Colonic mucosa (tissue), 4 donors: ENCODE measurements at regions not wholly inside any gene's neighbourhood (a gene's known extent, or its start where the extent isn't known, plus 50 kb on each side); places are given as distances from the start of the nearest gene placed in this dataset.

ENCODE experiments used
- DNase-seq: peaks from one replicate; pipeline ENCODE4 v3.0.0-alpha.2; 2020
- H3K27ac ChIP-seq: fragments of 200-600 bp; one replicate; pipeline ENCODE4 v1.8.0; 2021
- H3K27me3 ChIP-seq: fragments of 200-600 bp; one replicate; pipeline ENCODE4 v1.8.0; 2021
- H3K36me3 ChIP-seq: fragments of 200-600 bp; one replicate; pipeline ENCODE4 v1.8.0; 2021
- H3K4me1 ChIP-seq: fragments of 200-600 bp; one replicate; pipeline ENCODE4 v1.8.0; 2021; ENCODE audit warnings: mild to moderate bottlenecking
- H3K4me3 ChIP-seq: fragments of 200-600 bp; one replicate; pipeline ENCODE4 v1.8.0; 2021
- H3K9ac ChIP-seq, 2 donors: one replicate each; pipeline ENCODE4 v1.7.0; 2013; ENCODE audit warnings: control low read depth in 2 of 2, low read depth in 2 of 2, low read length in 2 of 2
- H3K9me3 ChIP-seq: fragments of 200-600 bp; one replicate; pipeline ENCODE4 v1.8.0; 2021
- intact Hi-C: fragments of 100-400 bp; cut with DNase I; formaldehyde crosslinking; loops from one replicate; pipeline ENCODE4 v1.14.1; 2022
- TF ChIP-seq, protein P1 (sequence below): fragments of 200-600 bp; IDR thresholded peaks from one replicate; pipeline ENCODE4 v1.8.0; 2022; ENCODE audit warnings: antibody characterized with exemption, mild to moderate bottlenecking
- donor health status: healthy.
- donor health status: DM: no; HTN: no; CAD: no.
- donor health status: DM: no; HTN: no; CAD: no.

DNA sequence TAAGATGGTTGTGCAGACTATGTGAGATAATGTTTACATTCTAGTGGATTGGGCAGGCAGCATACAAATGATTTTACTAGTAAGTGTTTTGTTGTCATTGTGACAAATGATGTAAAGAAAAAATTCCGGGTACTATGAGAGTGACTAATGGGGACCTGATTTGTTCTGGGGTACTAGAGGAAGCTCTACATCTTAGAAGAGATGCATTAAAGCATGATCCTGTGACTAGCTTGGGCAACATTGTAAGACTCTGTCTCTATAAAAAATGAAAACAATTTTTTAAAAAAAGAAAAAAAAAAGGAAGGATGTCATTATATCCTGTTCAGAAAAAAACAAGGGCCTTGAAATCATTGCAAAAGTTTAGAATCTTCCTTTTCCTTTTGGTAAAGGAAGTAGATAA lies 58.1 kb upstream of the MYRIP start:
- no peaks in the 10 kb centered on the region for H3K4me1 ChIP-seq
- H3K4me3 ChIP-seq, result no peak overlapping the region
- H3K9ac ChIP-seq, result no peak overlapping the region
- H3K27ac ChIP-seq, result no peak overlapping the region
- intact Hi-C loops, result no loop called here
- TF ChIP-seq, protein P1, sequence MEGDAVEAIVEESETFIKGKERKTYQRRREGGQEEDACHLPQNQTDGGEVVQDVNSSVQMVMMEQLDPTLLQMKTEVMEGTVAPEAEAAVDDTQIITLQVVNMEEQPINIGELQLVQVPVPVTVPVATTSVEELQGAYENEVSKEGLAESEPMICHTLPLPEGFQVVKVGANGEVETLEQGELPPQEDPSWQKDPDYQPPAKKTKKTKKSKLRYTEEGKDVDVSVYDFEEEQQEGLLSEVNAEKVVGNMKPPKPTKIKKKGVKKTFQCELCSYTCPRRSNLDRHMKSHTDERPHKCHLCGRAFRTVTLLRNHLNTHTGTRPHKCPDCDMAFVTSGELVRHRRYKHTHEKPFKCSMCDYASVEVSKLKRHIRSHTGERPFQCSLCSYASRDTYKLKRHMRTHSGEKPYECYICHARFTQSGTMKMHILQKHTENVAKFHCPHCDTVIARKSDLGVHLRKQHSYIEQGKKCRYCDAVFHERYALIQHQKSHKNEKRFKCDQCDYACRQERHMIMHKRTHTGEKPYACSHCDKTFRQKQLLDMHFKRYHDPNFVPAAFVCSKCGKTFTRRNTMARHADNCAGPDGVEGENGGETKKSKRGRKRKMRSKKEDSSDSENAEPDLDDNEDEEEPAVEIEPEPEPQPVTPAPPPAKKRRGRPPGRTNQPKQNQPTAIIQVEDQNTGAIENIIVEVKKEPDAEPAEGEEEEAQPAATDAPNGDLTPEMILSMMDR, result no peak
- DNase-seq, result no peak
- no peaks in the 10 kb centered on the region for H3K9me3 ChIP-seq
- H3K36me3 ChIP-seq, result no peaks in the 10 kb centered on the region
- no peaks in the 10 kb centered on the region for H3K27me3 ChIP-seq

DNA sequence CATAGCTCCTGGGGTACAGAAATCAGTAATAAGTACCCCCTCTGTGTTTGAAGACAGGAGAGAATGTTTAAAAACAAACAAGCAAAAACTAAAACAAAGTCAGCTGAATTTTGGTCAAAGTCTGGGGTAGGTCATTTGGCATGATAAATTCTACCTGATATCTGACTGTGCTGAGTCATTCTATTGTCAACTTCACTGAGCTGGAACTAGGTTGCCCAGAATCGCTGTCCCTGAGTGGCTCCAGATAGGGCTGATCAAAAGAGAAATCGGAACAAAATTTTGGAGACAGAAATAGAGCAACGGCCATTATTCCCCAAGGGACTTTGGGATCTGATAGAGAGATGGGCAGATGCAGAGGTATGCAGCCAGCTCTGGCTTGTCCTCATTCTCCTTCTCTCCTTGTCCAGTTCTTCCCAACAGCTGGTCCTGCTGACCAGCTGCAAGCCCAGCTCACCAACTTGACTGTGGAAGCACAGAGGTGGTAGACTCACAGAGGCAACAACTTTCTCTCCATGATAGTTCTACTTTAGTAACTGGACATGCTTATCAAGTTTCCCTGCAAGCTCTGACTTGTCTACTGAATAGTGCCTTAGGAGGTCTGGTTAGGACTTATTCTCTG lies 57.3 kb upstream of the MYRIP start:
- H3K4me3 ChIP-seq, result no peak overlapping the region
- intact Hi-C loops, result no loop called here
- H3K9ac ChIP-seq, result no peak overlapping the region
- H3K27me3 ChIP-seq, result no peaks in the 10 kb centered on the region
- no peaks in the 10 kb centered on the region for H3K4me1 ChIP-seq
- TF ChIP-seq, protein P1, result no peak
- no peaks in the 10 kb centered on the region for H3K36me3 ChIP-seq
- no peak overlapping the region for H3K27ac ChIP-seq
- H3K9me3 ChIP-seq, result no peaks in the 10 kb centered on the region
- DNase-seq, result no peak

DNA sequence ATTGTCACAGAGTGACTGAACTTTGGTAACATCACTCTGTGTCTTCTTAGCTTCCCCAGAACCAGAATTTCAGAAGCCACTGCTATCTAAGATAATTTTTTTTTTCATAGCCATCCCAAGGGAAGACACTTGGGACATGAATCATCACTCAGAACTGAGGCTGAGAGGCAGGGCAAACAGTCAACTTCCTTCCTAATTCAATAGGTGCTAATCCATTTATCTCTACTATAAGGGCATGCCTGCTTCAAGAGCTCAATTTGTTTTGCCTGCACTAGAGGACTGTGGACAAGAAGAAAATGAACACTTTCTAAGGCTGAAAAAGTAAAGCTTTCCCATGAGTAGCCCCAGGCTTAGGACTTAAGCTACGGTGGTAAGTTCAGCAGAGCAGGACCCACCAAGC lies 56.7 kb upstream of the MYRIP start:
- Histone ChIP-seq H3K9ac (no peak overlapping the region), H3K4me3 (no peak overlapping the region), H3K27ac (no peak overlapping the region), H3K9me3 (no peaks in the 10 kb centered on the region), H3K4me1 (no peaks in the 10 kb centered on the region), H3K27me3 (no peaks in the 10 kb centered on the region), H3K36me3 (no peaks in the 10 kb centered on the region)
- TF ChIP-seq, protein P1, result no peak
- DNase-seq, result no peak
- intact Hi-C loops, result no loop called here

DNA sequence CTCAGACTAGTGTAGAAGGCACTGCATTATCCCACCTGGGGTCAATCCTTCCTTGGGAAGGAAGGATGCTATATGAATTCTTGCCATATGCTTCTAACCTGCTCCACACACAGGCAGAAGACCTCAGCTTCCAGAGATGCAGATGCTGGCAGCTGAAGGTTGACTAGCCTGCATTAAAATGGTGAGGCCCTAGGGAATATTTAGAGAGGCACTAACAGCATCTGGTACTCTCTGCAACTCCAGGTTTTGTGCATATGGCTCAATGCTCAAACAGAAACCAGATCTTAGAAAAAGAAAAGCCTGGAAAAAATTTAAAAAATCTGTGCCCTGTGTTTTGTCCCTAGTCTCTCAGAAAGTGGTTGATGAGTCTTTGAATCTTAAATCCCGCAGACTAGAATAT lies 56.0 kb upstream of the MYRIP start:
- intact Hi-C loops, result no loop called here
- DNase-seq, result no peak
- Histone ChIP-seq H3K27ac (no peak overlapping the region), H3K9ac (no peak overlapping the region), H3K4me1 (no peaks in the 10 kb centered on the region), H3K4me3 (no peak overlapping the region), H3K27me3 (no peaks in the 10 kb centered on the region), H3K36me3 (no peaks in the 10 kb centered on the region), H3K9me3 (no peaks in the 10 kb centered on the region)
- TF ChIP-seq, protein P1, result no peak

DNA sequence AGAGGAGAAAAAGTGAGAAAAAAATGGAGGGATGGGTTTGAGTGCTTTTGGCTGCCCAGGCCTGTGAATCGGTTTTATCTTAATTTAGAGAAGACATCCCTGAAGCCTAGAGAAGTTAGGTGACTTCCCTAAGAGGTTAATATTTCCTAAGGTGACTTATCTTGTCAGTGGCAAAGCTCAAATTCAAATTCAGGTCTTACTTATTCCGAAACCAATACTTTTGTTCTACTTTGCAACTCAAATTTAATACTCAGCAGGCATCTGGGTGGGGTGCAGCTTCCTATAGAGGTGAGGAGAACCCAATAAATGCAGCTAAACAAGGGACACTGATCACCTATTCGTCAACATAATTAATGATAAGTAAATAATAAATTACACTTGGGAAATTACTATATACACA lies 54.9 kb upstream of the MYRIP start:
- TF ChIP-seq, protein P1, result no peak
- no peak overlapping the region for H3K27ac ChIP-seq
- H3K36me3 ChIP-seq, result no peaks in the 10 kb centered on the region
- no peaks in the 10 kb centered on the region for H3K9me3 ChIP-seq
- no peak overlapping the region for H3K9ac ChIP-seq
- no peak overlapping the region for H3K4me3 ChIP-seq
- H3K4me1 ChIP-seq, result no peaks in the 10 kb centered on the region
- no peak for DNase-seq
- intact Hi-C loops, result no loop called here
- H3K27me3 ChIP-seq, result no peaks in the 10 kb centered on the region

DNA sequence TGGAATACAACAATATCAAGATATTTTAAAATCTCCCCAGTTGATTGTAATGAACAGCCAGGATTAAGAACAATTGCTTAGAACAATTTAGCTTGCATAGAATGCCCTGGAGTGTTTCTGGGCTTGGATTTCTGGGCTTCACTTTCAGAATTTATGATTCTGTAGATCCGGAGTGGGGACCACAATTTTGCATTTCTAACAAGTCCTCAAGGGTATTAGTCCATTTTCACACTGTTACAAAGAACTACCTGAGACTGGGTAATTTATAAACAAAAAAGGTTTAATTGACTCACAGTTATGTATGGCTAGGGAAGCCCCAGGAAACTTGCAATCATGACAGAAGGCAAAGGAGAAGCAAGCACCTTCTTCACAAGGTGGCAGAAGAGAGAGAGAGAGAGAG lies 54.3 kb upstream of the MYRIP start:
- Histone ChIP-seq H3K9me3 (no peaks in the 10 kb centered on the region), H3K27me3 (no peaks in the 10 kb centered on the region), H3K27ac (no peak overlapping the region), H3K4me3 (no peak overlapping the region), H3K36me3 (no peaks in the 10 kb centered on the region), H3K4me1 (no peaks in the 10 kb centered on the region), H3K9ac (no peak overlapping the region)
- intact Hi-C loops, result no loop called here
- TF ChIP-seq, protein P1, result no peak
- no peak for DNase-seq
